GM18507 (cell line): ENCODE measurements at regions not wholly inside any gene's neighbourhood (a gene's known extent, or its start where the extent isn't known, plus 50 kb on each side); places are given as distances from the start of the nearest gene placed in this dataset.
A peak's percentile ranks its signal among the peaks of the same experiment; 100 is the strongest.
"Not testable (repeated sequence)": the region's sequence is repeated elsewhere in the genome, so short reads cannot be mapped to it uniquely, and the experiment has no call there.

ENCODE experiments used
- DNase-seq: peaks from one replicate; pipeline ENCODE4 v3.0.0; 2011; ENCODE audit warnings: low read depth; ENCODE audit not compliant: insufficient read length; ENCODE audit errors: extremely low spot score
- FAIRE-seq: peaks from 2 replicates; lab custom pipeline; 2011; peaks lifted over from hg19 to GRCh38; lab: Jason Lieb, UNC

- peak; percentile 71 for FAIRE-seq
- DNase-seq = peak; percentile 18
Measured at GRCh38 chr2:63692002-63692606, 103.3 kb downstream of the MDH1 start.

GRCh38 chr2:63695583-63695982 lies 106.8 kb downstream of the MDH1 start:
- FAIRE-seq = no peak
- DNase-seq = no peak

- DNase-seq = no peak
- no peak for FAIRE-seq
Measured at GRCh38 chr2:63696496-63696895, 107.7 kb downstream of the MDH1 start.

- FAIRE-seq = no peak
- no peak for DNase-seq
Measured at GRCh38 chr2:63697160-63697559, 108.4 kb downstream of the MDH1 start.

GRCh38 chr2:63698786-63699548 lies 110.2 kb downstream of the MDH1 start:
- DNase-seq = no peak
- peak; percentile 67 for FAIRE-seq

- no peak for DNase-seq
- FAIRE-seq = no peak
Measured at GRCh38 chr2:63699549-63699839, 110.7 kb downstream of the MDH1 start.

- DNase-seq (no peak), FAIRE-seq (no peak)
Measured at GRCh38 chr2:63700271-63700670, 111.5 kb downstream of the MDH1 start.

GRCh38 chr2:63701406-63701805 lies 112.6 kb downstream of the MDH1 start:
- no peak for FAIRE-seq
- no peak for DNase-seq

GRCh38 chr2:63706084-63706483 lies 117.3 kb downstream of the MDH1 start:
- not testable (repeated sequence) for FAIRE-seq, DNase-seq

- FAIRE-seq (no peak), DNase-seq (no peak)
Measured at GRCh38 chr2:63710732-63711131, 122.0 kb downstream of the MDH1 start.

- no peak for DNase-seq
- FAIRE-seq = no peak
Measured at GRCh38 chr2:63712748-63713147, 124.0 kb downstream of the MDH1 start.

- no peak for DNase-seq
- no peak for FAIRE-seq
Measured at GRCh38 chr2:63716146-63716545, 125.5 kb upstream of the UGP2 start.

- FAIRE-seq = no peak
Measured at GRCh38 chr2:63719052-63719451, 122.6 kb upstream of the UGP2 start.

GRCh38 chr2:63721082-63721424 lies 120.6 kb upstream of the UGP2 start:
- no peak for DNase-seq
- FAIRE-seq = no peak

More at GRCh38 chr2:63719052-63719451, 122.6 kb upstream of the UGP2 start:
- DNase-seq = no peak

- DNase-seq, FAIRE-seq: not testable (repeated sequence)
Measured at GRCh38 chr2:63722284-63722683, 119.4 kb upstream of the UGP2 start.

GRCh38 chr2:63723709-63724108 lies 118.0 kb upstream of the UGP2 start:
- DNase-seq (no peak), FAIRE-seq (no peak)

- FAIRE-seq, DNase-seq: not testable (repeated sequence)
Measured at GRCh38 chr2:63725212-63725611, 116.5 kb upstream of the UGP2 start.

- no peak for FAIRE-seq
- DNase-seq = no peak
Measured at GRCh38 chr2:63729362-63729761, 112.3 kb upstream of the UGP2 start.

GRCh38 chr2:63729831-63730230 lies 111.9 kb upstream of the UGP2 start:
- FAIRE-seq (no peak), DNase-seq (no peak)

GRCh38 chr2:63734510-63734909 lies 107.2 kb upstream of the UGP2 start:
- DNase-seq = no peak

GRCh38 chr2:63735263-63735662 lies 106.4 kb upstream of the UGP2 start:
- no peak for FAIRE-seq

More at GRCh38 chr2:63734510-63734909, 107.2 kb upstream of the UGP2 start:
- no peak for FAIRE-seq

More at GRCh38 chr2:63735263-63735662, 106.4 kb upstream of the UGP2 start:
- no peak for DNase-seq
